Spinal cord (tissue), 9 donors: ENCODE measurements at regions not wholly inside any gene's neighbourhood (a gene's known extent, or its start where the extent isn't known, plus 50 kb on each side); places are given as distances from the start of the nearest gene placed in this dataset.
A peak's percentile ranks its signal among the peaks of the same experiment; 100 is the strongest.
"Not testable (repeated sequence)": the region's sequence is repeated elsewhere in the genome, so short reads cannot be mapped to it uniquely, and the experiment has no call there.

Source experiments
- DNase-seq, 6 donors: peaks; one replicate each; pipeline versions ENCODE4 v3.0.0 to v3.0.0-alpha.2; 2013 to 2015; ENCODE audit warnings: low spot score in 6 of 6, low read depth in 4 of 6
- H3K27ac ChIP-seq: one replicate; pipeline ENCODE4 v1.5.1; 2013; ENCODE audit warnings: low read depth, low read length, control low read depth
- H3K27me3 ChIP-seq: one replicate; pipeline ENCODE4 v1.6.1; 2013; ENCODE audit warnings: low read length; ENCODE audit not compliant: control insufficient read depth, insufficient read depth
- H3K36me3 ChIP-seq: one replicate; pipeline ENCODE4 v1.6.1; 2013; ENCODE audit warnings: low read length; ENCODE audit not compliant: control insufficient read depth, insufficient read depth
- H3K4me1 ChIP-seq: one replicate; pipeline ENCODE4 v1.6.1; 2013; ENCODE audit warnings: low read length; ENCODE audit not compliant: control insufficient read depth, insufficient read depth
- H3K4me3 ChIP-seq: one replicate; pipeline ENCODE4 v1.5.1; 2013; ENCODE audit warnings: low read depth, low read length, control low read depth
- H3K9me3 ChIP-seq: one replicate; pipeline ENCODE4 v1.6.1; 2013; ENCODE audit warnings: low read length; ENCODE audit not compliant: control insufficient read depth, insufficient read depth
- WGBS: methylation state at CpG from one replicate; pipeline ENCODE4 v1.1.5; 2013; ENCODE audit warnings: missing lambda C conversion rate; ENCODE audit not compliant: insufficient coverage; 5-methylcytosine and 5-hydroxymethylcytosine counted together
- donor health status: healthy.

DNA sequence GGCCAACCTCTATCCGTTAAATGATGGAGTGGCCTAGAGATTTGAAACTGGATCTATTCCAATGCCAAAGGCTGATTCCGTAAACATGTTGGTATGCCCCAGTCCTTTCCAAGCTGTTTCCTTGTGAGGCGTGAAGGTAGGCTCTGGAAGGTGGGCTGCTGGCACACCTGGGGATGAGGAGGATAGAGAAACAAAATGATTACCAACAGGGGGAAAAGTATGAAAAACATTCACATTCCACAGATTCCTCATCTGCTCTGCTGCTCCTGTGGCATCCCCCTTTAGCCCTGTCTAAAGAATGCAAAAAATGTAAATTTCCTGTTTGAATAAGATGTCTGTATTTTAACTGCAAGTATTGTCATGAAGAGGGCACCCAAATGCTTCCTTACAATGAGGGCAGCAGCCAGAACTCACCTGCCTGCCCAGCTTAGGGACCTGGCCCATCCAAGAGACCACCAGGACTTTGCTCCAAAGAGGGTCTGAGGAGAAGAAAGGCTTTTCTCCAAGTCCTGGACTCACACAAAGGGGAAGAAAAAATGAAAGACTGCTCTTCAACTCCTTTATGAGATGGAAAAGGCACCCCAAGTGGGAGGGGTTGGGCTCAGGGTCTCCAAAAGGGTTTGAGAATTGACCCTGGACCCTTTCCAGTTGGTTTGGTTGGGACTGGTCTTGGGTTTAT lies 132.3 kb upstream of the PELI1 start:
- 100% methylated on average over 1 of the region's 3 CpGs for WGBS
- peaks cover 16% of the 10 kb centered on the region for H3K4me1 ChIP-seq
- H3K4me3 ChIP-seq: no peak overlapping the region
- H3K9me3 ChIP-seq: no peaks in the 10 kb centered on the region
- no peaks in the 10 kb centered on the region for H3K36me3 ChIP-seq
- peak overlapping the region; percentile 74 for H3K27ac ChIP-seq
- H3K27me3 ChIP-seq: no peaks in the 10 kb centered on the region
- no peak for DNase-seq

DNA sequence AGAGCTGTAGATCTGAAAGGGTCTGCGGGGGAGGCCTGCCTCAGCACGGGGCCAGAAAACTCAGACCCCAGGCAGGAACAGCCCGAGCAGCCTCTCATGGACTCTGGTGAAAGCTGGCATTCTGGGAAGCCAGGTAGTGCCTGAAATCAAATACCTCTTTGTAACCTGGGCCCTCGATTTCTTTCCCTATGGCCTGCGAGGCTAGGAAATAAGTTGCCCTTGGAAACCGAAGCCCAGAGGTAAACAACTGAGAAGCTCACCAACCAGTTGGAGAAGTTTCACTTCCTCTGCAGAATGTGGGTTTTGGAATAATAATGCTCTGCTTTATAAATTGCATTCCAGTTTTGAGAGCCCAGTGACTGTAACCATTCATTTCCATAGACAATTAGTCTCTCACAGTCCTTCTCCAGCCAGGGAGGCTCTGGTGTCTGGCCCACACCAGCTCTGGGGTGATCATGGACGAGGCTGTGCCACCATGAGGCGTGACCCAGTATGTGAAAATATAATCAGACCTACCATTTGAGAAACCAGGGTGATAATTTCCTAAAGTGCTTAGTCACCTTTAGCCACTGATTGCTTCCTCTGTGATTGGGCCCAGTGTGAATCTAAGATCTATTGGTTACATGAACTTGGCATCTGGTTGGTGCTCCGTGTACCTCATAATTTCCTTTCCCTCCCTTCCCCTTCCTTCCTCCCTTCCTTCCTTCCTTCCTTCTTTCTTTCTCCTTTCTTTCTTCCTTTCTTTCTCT lies 133.1 kb upstream of the PELI1 start:
- Histone ChIP-seq H3K36me3 (no peaks in the 10 kb centered on the region), H3K9me3 (no peaks in the 10 kb centered on the region), H3K27me3 (no peaks in the 10 kb centered on the region), H3K27ac (peak overlapping the region; percentile 74), H3K4me3 (no peak overlapping the region), H3K4me1 (peaks cover 16% of the 10 kb centered on the region)
- 78% methylated on average over 5 of the region's 9 CpGs for WGBS
- DNase-seq: no peak

DNA sequence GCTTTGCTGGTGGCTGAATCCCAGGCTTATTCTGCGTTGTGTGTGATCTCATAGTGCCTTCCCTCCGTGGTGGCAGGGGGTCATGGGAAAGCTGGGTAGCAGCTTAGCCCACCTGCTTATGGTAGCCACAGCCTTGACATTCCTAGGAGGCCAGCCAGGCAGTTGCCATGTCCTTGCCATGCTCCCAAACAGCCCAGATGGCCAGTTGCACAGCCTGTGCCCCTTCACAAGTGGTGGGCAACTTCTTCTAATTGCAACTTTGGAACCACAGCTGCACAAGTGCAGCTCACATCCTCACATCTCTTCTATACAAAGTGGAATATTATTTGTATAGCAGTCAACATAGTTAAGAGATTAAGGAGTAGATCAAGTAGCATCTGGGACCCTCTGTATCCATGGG lies 136.6 kb upstream of the PELI1 start:
- peaks cover 19% of the 10 kb centered on the region for H3K4me1 ChIP-seq
- not testable (repeated sequence) for H3K27me3 ChIP-seq, H3K4me3 ChIP-seq, H3K27ac ChIP-seq, DNase-seq, H3K36me3 ChIP-seq, H3K9me3 ChIP-seq
- no CpG with 5 or more reads among the region's 2 CpGs for WGBS

DNA sequence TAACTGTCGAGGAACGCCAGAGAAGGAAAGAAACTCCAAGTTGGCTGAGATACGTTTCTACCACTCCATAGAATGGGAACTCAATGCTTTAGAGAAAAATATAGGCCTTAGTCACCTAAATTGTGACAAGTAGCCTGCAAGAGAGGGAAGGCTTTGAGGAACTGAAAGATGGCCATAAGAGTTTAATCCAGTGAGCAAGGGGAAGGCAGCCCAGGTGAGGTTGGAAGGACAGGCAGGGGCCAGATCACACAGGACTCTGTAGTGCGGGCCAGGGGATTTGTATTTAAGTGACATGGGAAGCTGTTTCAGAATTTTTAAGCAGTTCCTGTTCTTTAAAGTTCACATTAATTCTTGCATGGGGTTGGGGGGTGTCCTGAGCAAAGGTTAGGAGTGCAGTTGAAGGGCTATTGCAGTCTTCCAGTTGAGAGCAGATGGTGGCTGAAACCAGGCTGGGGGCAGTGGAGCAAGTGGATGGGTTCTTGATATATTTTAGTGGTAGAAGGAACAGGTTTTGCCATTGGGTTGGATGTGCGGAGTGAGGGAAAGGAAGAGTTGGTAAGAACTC lies 138.9 kb upstream of the PELI1 start:
- peaks cover 10% of the 10 kb centered on the region for H3K4me1 ChIP-seq
- H3K4me3 ChIP-seq: no peak overlapping the region
- H3K9me3 ChIP-seq: no peaks in the 10 kb centered on the region
- no peaks in the 10 kb centered on the region for H3K36me3 ChIP-seq
- H3K27me3 ChIP-seq: no peaks in the 10 kb centered on the region
- no peak for DNase-seq
- no peak overlapping the region for H3K27ac ChIP-seq
- WGBS: 100% methylated on average over 2 of the region's 5 CpGs

DNA sequence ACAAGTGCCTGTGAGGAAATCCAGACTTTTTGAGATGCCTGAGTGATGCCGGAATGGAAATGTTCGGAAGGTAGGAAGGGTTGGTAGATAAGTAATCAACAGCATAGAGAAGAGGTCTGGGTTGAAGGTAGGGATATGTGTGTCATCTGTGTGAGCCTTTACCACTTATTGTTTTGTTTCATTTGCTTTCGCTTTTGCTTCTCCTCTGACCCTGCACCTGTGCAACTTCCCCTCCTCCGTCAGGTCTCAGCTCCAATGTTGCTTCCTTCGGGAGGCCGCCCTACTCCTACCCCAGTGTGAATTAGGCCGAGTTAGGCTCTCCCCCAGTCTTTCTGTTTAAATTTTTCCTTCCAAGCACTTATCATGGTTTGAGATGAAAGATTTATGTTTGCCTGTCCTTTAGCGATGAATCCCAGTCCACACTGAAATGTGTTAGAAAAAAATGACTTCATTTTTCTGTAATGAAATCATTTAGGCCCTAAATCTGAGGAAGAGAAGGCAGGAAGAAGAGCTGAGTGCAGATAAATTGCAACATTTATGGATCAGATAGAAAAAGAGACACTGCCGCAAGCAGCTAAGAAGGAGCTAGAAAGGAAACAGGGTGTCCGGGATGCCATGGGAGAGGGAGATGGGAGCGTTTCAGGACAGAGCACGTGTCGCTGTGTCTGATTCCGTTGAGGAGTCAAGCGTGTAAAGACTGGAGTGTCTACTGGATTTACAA lies 139.6 kb upstream of the PELI1 start:
- peak in 1 of 6 donors; percentile 45 for DNase-seq
- peaks cover 10% of the 10 kb centered on the region for H3K4me1 ChIP-seq
- no peak overlapping the region for H3K4me3 ChIP-seq
- H3K36me3 ChIP-seq: no peaks in the 10 kb centered on the region
- no peak overlapping the region for H3K27ac ChIP-seq
- WGBS: 81% methylated on average over 12 of the region's 15 CpGs
- H3K9me3 ChIP-seq: no peaks in the 10 kb centered on the region
- H3K27me3 ChIP-seq: no peaks in the 10 kb centered on the region

DNA sequence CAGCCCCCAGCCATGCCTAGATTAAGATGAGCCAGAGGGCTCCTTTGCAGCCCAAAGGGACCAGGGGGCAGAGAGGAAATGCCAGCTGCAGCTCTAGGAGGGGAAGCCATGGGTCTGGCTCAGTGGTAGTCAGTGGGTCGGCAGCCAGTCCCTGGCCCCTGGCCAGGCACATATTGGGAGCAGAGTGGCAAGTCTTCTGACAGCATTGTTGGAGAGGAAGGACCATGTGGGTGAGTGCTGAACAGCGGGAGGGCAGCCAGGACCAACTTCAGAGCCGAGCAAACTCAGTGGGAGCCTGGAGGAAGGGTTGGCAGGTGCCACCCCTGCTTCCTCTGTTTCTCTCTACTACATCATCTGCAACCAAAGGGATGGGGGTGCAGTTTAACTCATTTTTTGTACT lies 140.5 kb upstream of the PELI1 start:
- H3K9me3 ChIP-seq: no peaks in the 10 kb centered on the region
- H3K27ac ChIP-seq: no peak overlapping the region
- peak in 2 of 6 donors; percentile 45 to 79 for DNase-seq
- H3K4me3 ChIP-seq: no peak overlapping the region
- H3K27me3 ChIP-seq: no peaks in the 10 kb centered on the region
- WGBS: 14% methylated on average over 2 of the region's 3 CpGs
- H3K36me3 ChIP-seq: no peaks in the 10 kb centered on the region
- H3K4me1 ChIP-seq: peaks cover 12% of the 10 kb centered on the region

DNA sequence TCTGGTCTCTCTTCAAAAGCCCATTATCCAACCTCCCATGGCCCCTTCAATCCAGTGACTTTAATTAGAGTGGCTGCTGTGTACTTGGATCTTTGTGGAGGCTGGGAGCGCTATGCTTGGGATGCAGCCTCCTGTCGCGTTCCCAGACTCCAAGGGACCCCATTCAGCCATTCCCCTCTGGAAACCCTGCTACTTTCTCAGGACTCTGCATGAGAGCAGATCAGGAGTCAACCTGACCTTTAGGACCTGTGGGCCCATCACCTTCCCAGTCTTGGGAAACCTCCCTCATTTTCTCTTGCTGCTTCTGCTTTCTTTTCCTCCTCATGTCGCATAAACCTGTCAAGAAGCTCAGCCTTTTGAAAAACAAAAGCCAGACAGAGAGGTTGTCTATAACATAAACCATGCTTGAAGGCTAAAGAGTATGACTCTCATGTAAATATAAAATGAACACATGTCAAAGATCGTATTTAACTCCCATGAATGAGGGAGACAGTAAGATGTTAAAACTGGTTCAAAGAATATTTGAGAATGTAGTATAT lies 143.1 kb upstream of the PELI1 start:
- Histone ChIP-seq H3K9me3 (no peaks in the 10 kb centered on the region), H3K27me3 (no peaks in the 10 kb centered on the region), H3K27ac (no peak overlapping the region), H3K4me1 (peaks cover 15% of the 10 kb centered on the region), H3K4me3 (no peak overlapping the region), H3K36me3 (no peaks in the 10 kb centered on the region)
- no peak for DNase-seq
- WGBS: no CpG with 5 or more reads among the region's 5 CpGs

DNA sequence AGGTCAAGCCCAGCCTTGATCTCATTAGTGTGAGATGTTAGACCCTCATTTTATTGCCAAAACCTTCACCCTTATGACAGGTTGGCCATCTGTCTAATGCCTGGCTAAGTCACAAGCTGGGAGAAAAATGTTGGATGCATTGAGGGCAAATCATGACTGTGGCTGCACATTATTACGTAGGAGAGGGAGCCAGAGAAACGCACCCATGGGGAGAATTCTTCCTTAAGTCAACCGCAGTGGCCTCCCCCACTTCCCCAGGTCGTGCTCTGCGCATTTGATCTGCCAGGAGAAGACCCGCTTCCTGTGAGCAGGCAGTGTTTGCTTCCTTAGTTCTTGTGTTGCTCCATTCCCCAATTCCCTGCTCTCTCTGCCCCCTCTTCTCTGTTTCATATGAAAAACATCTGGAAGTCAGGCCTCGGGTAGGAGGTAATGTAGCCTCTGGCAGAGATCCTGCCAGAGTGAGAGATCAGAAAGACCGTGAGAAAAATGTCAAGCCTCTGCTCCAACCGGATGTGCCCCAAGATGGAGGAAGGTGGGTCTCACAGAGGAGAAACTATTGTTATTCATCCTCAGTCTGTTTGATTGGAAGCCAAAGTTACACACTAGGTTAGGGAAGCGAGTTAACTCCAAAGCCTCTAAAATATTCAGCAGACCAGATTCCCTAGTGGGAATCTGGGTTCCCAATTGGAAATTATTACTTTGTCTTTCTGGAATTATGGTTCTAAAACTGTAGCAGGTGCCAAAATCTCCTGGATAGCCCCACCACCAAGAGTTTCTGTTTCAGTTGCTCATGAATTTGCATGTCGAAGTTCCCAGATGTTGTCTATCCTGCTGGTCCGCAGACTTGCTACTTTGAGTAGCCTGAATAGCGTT lies 144.3 kb upstream of the PELI1 start:
- peak in 1 of 6 donors; percentile 75 for DNase-seq
- Histone ChIP-seq H3K36me3 (no peaks in the 10 kb centered on the region), H3K9me3 (no peaks in the 10 kb centered on the region), H3K4me3 (no peak overlapping the region), H3K4me1 (peaks cover 15% of the 10 kb centered on the region), H3K27ac (peak overlapping the region; percentile 44), H3K27me3 (no peaks in the 10 kb centered on the region)
- WGBS: 82% methylated on average over 9 of the region's 13 CpGs

DNA sequence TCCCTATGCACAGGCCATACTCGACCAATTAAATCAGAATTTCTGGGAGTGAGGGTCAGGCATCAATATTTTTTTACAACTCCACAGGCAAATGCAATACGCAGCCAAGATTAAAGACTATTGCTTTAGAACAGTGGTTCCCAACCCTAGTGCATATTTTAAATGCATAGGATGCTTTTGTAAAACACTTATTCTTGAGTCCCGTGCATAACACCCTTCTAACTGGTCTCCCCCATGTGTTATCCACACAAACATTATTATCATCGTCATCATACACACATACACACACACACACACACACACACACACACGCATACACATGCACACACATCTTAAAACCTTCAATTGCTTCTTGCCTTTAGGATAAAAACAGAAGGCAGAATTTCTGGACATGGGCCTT lies 145.0 kb upstream of the PELI1 start:
- no peak for DNase-seq
- no peak overlapping the region for H3K4me3 ChIP-seq
- WGBS: 100% methylated on average over 2 of the region's 5 CpGs
- no peaks in the 10 kb centered on the region for H3K36me3 ChIP-seq
- H3K27ac ChIP-seq: peak overlapping the region; percentile 25
- no peaks in the 10 kb centered on the region for H3K27me3 ChIP-seq
- no peaks in the 10 kb centered on the region for H3K9me3 ChIP-seq
- H3K4me1 ChIP-seq: peaks cover 15% of the 10 kb centered on the region
